ENCODE measurements at regions not wholly inside any gene's neighbourhood (a gene's known extent, or its start where the extent isn't known, plus 50 kb on each side); places are given as distances from the start of the nearest gene placed in this dataset.

DNA sequence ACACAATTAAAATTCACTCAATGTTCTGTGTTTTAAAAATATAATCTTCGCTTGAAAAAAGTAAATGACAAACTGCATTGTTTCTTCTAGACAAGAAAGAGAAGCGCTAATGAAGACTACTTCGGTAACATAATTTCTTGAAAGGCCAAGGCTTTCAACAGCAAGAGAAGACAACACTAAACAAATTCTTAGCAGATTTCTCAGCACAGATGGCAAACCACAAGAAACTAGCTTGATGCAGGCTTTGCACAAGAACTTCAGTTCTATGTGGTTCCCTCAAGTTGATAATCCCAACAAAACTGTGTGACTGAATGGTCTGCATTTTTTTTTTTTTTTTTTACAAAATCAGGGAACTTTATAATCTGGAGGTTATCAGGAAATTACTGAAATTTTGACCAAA, 447.4 kb upstream of the NRSN1 start:
- Mint-ChIP-seq H3K27me3 (ENCODE audit: insufficient read depth, low read depth) (peaks cover 2% of the 10 kb centered on the region), H3K4me1 (peaks cover 8% of the 10 kb centered on the region), H3K4me3 (no peak overlapping the region), H3K9me3 (peaks cover 15% of the 10 kb centered on the region), H3K27ac (no peak overlapping the region), H3K36me3 (peaks cover under 1% of the 10 kb centered on the region)
- Histone ChIP-seq H3K9ac (no peak overlapping the region), H2AFZ (replicated peaks) (no peak overlapping the region), H3K27ac (no peak overlapping the region), H3K27me3 (no peaks in the 10 kb centered on the region), H3K79me2 (ENCODE audit: low read depth) (no peaks in the 10 kb centered on the region), H3K9me3 (ENCODE audit: low read depth) (no peaks in the 10 kb centered on the region), H3K4me2 (no peak overlapping the region), H3F3A (ENCODE audit: low read depth) (no peaks in the 10 kb centered on the region), H3K4me1 (no peaks in the 10 kb centered on the region), H3K4me3 (no peak overlapping the region), H4K20me1 (ENCODE audit: low read depth) (no peaks in the 10 kb centered on the region), H3K36me3 (no peaks in the 10 kb centered on the region)
- TF ChIP-seq EZH2 (IDR thresholded peaks at IDR 0.05) = no peak
- no peak for TF ChIP-seq EZH2phosphoT487 (IDR thresholded peaks at IDR 0.05)
- TF ChIP-seq, protein P1, sequence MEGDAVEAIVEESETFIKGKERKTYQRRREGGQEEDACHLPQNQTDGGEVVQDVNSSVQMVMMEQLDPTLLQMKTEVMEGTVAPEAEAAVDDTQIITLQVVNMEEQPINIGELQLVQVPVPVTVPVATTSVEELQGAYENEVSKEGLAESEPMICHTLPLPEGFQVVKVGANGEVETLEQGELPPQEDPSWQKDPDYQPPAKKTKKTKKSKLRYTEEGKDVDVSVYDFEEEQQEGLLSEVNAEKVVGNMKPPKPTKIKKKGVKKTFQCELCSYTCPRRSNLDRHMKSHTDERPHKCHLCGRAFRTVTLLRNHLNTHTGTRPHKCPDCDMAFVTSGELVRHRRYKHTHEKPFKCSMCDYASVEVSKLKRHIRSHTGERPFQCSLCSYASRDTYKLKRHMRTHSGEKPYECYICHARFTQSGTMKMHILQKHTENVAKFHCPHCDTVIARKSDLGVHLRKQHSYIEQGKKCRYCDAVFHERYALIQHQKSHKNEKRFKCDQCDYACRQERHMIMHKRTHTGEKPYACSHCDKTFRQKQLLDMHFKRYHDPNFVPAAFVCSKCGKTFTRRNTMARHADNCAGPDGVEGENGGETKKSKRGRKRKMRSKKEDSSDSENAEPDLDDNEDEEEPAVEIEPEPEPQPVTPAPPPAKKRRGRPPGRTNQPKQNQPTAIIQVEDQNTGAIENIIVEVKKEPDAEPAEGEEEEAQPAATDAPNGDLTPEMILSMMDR (IDR thresholded peaks at IDR 0.05) = no peak
- no peak for DNase-seq (ENCODE audit: low spot score)

DNA sequence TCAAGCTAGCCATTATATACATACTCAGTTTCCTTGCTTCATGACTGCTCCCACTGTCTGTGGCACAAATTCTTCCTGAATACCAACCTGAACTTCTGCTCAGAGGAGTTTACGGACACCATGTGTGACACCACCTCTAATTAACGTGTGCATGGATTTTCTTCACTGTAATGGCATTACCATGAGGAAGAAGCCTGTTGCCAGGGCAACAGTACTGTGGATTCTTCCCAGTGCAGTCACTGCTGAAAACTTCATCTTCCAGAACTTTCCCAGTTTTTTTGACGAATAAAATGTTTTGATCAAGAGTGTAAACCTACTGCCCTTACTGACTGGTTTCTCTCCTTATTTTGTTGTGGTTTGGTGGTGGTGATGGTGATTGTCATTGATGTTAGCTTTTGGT, 444.3 kb upstream of the NRSN1 start:
- TF ChIP-seq EZH2phosphoT487 (IDR thresholded peaks at IDR 0.05) (no peak), EZH2 (IDR thresholded peaks at IDR 0.05) (no peak)
- TF ChIP-seq, protein P1 (IDR thresholded peaks at IDR 0.05) = no peak
- Mint-ChIP-seq H3K27me3 (ENCODE audit: insufficient read depth, low read depth) (no peaks in the 10 kb centered on the region), H3K9me3 (no peaks in the 10 kb centered on the region), H3K4me3 (no peak overlapping the region), H3K36me3 (no peaks in the 10 kb centered on the region), H3K4me1 (peaks cover 8% of the 10 kb centered on the region), H3K27ac (no peak overlapping the region)
- no peak for DNase-seq (ENCODE audit: low spot score)
- Histone ChIP-seq H3K9ac (no peak overlapping the region), H3F3A (ENCODE audit: low read depth) (no peaks in the 10 kb centered on the region), H3K27me3 (no peaks in the 10 kb centered on the region), H3K79me2 (ENCODE audit: low read depth) (no peaks in the 10 kb centered on the region), H3K27ac (no peak overlapping the region), H2AFZ (replicated peaks) (no peak overlapping the region), H3K9me3 (ENCODE audit: low read depth) (no peaks in the 10 kb centered on the region), H3K4me2 (no peak overlapping the region), H3K36me3 (no peaks in the 10 kb centered on the region), H3K4me3 (no peak overlapping the region), H3K4me1 (no peaks in the 10 kb centered on the region), H4K20me1 (ENCODE audit: low read depth) (no peaks in the 10 kb centered on the region)

DNA sequence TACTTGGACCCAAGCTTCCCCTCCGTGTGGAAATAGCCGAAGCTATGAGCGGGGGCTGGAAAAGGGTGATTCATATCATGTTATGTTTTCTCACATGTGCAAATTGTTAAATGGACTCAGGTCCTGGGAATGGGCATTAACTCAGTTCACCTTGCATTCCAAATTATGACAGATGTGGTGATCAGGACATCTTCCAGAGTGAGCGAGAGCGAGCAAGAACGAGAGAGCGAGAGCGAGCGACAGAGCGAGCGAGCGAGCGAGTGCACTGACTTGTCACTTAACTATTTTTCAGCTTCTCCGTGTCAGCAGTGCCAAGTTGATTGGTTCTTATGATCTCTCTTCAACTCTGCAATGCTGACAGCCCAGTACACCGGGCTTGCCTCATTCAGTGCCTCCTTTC, 437.4 kb upstream of the NRSN1 start:
- no peak overlapping the region for H2AFZ ChIP-seq (replicated peaks)

More for the DNA sequence above, 437.4 kb upstream of the NRSN1 start:
- Mint-ChIP-seq H3K4me1 (peaks cover 14% of the 10 kb centered on the region), H3K4me3 (no peak overlapping the region), H3K36me3 (no peaks in the 10 kb centered on the region), H3K27me3 (ENCODE audit: insufficient read depth, low read depth) (no peaks in the 10 kb centered on the region), H3K9me3 (no peaks in the 10 kb centered on the region), H3K27ac (no peak overlapping the region)
- Histone ChIP-seq H3K9me3 (ENCODE audit: low read depth) (no peaks in the 10 kb centered on the region), H4K20me1 (ENCODE audit: low read depth) (no peaks in the 10 kb centered on the region), H3K4me3 (no peak overlapping the region), H3K36me3 (no peaks in the 10 kb centered on the region), H3K9ac (no peak overlapping the region), H3K27me3 (no peaks in the 10 kb centered on the region), H3K79me2 (ENCODE audit: low read depth) (no peaks in the 10 kb centered on the region), H3K27ac (no peak overlapping the region), H3K4me2 (no peak overlapping the region), H3F3A (ENCODE audit: low read depth) (no peaks in the 10 kb centered on the region), H3K4me1 (no peaks in the 10 kb centered on the region)
- TF ChIP-seq EZH2phosphoT487 (IDR thresholded peaks at IDR 0.05) (no peak), EZH2 (IDR thresholded peaks at IDR 0.05) (no peak)
- TF ChIP-seq, protein P1 (IDR thresholded peaks at IDR 0.05) = no peak
- no peak for DNase-seq (ENCODE audit: low spot score)

Data from neural progenitor cell (in vitro differentiated cells).